ENCODE measurements at regions not wholly inside any gene's neighbourhood (a gene's known extent, or its start where the extent isn't known, plus 50 kb on each side); places are given as distances from the start of the nearest gene placed in this dataset.

DNA sequence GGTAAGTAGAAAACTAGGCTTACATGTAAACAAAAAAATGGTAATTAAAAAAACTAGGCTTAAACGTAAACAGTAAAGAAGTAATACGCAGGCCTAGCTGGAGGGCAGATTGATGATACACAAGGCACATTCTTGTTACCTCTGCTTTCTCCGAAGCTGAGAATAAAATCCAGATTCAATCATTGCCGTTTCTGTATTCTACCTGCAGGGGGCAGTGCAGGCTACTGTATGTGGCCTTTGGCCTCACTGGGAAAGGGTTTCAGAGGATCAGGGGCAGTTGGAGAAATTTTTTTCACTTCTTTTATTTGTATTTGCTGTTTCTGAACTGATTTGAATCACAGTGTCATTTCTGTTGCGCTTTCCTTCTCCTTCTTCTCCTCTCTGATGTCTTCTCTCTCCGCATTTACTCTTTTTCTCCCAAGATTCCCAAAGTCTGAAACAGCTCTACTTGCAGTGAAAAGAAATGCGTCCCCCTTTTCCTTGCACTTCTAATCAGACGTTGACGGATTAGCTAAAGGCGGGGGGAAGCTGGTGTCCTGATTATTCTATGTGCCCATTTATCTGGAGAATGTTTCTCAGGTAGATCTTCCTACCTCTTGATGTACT lies 67.1 kb upstream of the MCTP2 start:
- TF ChIP-seq, protein P1, sequence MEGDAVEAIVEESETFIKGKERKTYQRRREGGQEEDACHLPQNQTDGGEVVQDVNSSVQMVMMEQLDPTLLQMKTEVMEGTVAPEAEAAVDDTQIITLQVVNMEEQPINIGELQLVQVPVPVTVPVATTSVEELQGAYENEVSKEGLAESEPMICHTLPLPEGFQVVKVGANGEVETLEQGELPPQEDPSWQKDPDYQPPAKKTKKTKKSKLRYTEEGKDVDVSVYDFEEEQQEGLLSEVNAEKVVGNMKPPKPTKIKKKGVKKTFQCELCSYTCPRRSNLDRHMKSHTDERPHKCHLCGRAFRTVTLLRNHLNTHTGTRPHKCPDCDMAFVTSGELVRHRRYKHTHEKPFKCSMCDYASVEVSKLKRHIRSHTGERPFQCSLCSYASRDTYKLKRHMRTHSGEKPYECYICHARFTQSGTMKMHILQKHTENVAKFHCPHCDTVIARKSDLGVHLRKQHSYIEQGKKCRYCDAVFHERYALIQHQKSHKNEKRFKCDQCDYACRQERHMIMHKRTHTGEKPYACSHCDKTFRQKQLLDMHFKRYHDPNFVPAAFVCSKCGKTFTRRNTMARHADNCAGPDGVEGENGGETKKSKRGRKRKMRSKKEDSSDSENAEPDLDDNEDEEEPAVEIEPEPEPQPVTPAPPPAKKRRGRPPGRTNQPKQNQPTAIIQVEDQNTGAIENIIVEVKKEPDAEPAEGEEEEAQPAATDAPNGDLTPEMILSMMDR (IDR thresholded peaks at IDR 0.05): peak; percentile 98
- no peak overlapping the region for H3K4me3 Mint-ChIP-seq
- peaks cover 4% of the 10 kb centered on the region for H3K27me3 Mint-ChIP-seq
- peak; percentile 72 for ATAC-seq
- peaks cover 4% of the 10 kb centered on the region for H3K9me3 Mint-ChIP-seq
- CTCF ChIA-PET: interaction anchor here (0.6 to 10.4 kb wide), 57 partner anchors 10 to 1134 kb away, joined by 3 to 325 read pairs (median 4); partner anchors contain the start of gene MCTP2
- H3K36me3 Mint-ChIP-seq (ENCODE audit: low read depth): no peaks in the 10 kb centered on the region
- no peak overlapping the region for H3K27ac Mint-ChIP-seq
- intact Hi-C loops (cut with micrococcal nuclease): loop anchor here (1.0 to 5.0 kb wide), 2 partner anchors 68 to 160 kb away; partner anchors contain the start of gene MCTP2
- H3K4me1 Mint-ChIP-seq (ENCODE audit: low read depth): no peaks in the 10 kb centered on the region
- peak; percentile 74 for DNase-seq
- POLR2A ChIA-PET: interaction anchor here (0.8 to 1.0 kb wide), 2 partner anchors 157 to 159 kb away, joined by 3 to 4 read pairs; no protein-coding TSS in a partner anchor

DNA sequence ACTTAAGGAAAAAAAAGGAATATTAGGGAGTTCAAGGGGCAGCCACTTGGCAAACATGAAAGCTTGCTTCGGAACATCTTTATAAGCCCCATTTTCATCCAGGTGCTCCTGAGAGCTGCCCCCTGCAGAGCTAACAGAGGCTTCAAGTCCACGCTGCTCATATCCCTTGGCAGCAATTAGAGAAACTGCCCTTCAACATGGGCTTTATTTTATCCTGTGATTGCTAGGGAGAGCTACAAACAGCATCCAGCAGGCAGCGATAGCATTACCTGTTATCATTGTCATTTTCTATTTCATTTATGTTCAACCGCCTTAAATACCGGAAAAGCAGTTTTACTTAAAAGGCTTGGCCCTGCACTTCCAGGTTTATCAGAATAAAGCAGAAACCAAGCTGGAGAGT lies 68.4 kb upstream of the MCTP2 start:
- TF ChIP-seq, protein P1 (IDR thresholded peaks at IDR 0.05): no peak
- CTCF ChIA-PET: interaction anchor here (0.8 to 10.4 kb wide), 15 partner anchors 9 to 1132 kb away, joined by 3 to 325 read pairs (median 5); partner anchors contain the start of gene MCTP2
- intact Hi-C loops (cut with micrococcal nuclease): loop anchor here (5.0 kb wide), 1 partner anchor 69 kb away; the partner anchor contains the start of gene MCTP2
- no peaks in the 10 kb centered on the region for H3K36me3 Mint-ChIP-seq (ENCODE audit: low read depth)
- ATAC-seq (no peak), DNase-seq (no peak)
- no peaks in the 10 kb centered on the region for H3K4me1 Mint-ChIP-seq (ENCODE audit: low read depth)
- no peak overlapping the region for H3K4me3 Mint-ChIP-seq
- H3K27ac Mint-ChIP-seq: no peak overlapping the region
- peaks cover 4% of the 10 kb centered on the region for H3K9me3 Mint-ChIP-seq
- POLR2A ChIA-PET: no interaction called here
- H3K27me3 Mint-ChIP-seq: peaks cover 4% of the 10 kb centered on the region

DNA sequence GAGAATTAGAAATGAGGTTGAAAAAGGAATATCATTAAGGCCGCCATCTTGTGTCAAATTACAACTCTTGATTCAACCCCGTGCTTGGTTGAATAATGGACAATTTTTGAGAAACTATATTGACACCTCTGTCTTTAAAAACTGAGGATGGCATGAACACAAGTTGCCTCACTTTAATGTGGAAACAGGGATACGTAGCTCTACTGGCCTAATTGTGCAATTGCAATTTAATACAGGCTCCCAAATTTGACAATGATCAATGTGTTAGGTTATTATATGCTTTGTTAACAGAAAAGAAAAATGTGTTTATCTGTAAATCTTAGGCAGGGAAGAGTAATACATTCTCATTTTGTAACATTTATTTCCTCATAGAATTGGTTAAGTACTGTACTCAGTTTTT lies 77.1 kb upstream of the MCTP2 start:
- H3K4me1 Mint-ChIP-seq (ENCODE audit: low read depth): no peaks in the 10 kb centered on the region
- TF ChIP-seq, protein P1 (IDR thresholded peaks at IDR 0.05): no peak
- no peak for ATAC-seq
- H3K4me3 Mint-ChIP-seq: no peak overlapping the region
- no peaks in the 10 kb centered on the region for H3K36me3 Mint-ChIP-seq (ENCODE audit: low read depth)
- intact Hi-C loops (cut with micrococcal nuclease): no loop called here
- DNase-seq: no peak
- H3K27ac Mint-ChIP-seq: no peak overlapping the region
- H3K9me3 Mint-ChIP-seq: no peaks in the 10 kb centered on the region
- ChIA-PET POLR2A (no interaction called here), CTCF (interaction anchor here (0.8 to 3.9 kb wide), 5 partner anchors 9 to 186 kb away, joined by 3 to 31 read pairs (median 4); no protein-coding TSS in a partner anchor)
- H3K27me3 Mint-ChIP-seq: peaks cover 18% of the 10 kb centered on the region

DNA sequence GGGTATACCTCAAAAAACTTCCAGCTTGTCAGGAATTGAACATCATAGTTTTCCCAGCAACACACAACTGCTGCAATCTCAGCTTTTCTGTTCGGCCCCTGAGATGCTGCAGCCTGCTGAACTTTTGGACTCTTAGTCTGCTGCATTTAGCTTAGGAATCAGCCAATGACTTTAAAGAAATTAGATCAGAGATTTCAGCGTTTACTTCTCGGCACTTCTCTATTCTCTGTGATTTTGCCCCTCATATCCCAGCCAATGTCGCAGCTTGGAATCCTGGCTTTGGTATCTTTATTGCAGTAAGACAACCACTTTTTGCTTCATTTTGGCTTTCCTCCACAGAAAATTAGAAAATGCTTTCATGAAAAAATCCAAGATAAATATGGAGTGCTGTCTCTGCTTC lies 86.3 kb upstream of the MCTP2 start:
- Mint-ChIP-seq H3K36me3 (ENCODE audit: low read depth) (no peaks in the 10 kb centered on the region), H3K9me3 (peaks cover 6% of the 10 kb centered on the region), H3K27ac (no peak overlapping the region), H3K4me1 (ENCODE audit: low read depth) (no peaks in the 10 kb centered on the region), H3K4me3 (no peak overlapping the region), H3K27me3 (peaks cover 13% of the 10 kb centered on the region)
- intact Hi-C loops (cut with micrococcal nuclease): no loop called here
- ATAC-seq (no peak), DNase-seq (no peak)
- ChIA-PET POLR2A (no interaction called here), CTCF (interaction anchor here (1.5 kb wide), 2 partner anchors 10 to 20 kb away, joined by 3 to 4 read pairs; no protein-coding TSS in a partner anchor)
- TF ChIP-seq, protein P1 (IDR thresholded peaks at IDR 0.05): no peak

DNA sequence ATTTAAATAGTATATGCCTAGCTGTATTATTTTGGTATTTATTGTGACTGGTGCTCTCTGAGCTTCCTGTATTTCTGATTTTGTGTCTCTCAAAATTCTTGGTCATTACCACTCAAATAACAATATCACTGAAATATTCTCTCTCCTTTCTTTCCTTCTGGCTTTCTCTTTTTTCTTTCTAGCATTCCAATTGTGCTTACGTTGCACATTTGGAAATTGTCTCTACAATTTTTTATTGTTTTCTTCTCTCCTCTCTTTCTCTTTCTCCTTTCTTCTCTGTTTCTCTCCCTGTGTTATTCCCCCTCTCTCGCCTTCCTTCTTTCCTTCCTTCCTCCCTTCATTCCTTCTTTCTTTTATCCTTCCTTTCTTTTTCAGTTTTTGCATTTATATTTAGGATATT lies 89.6 kb upstream of the MCTP2 start:
- POLR2A ChIA-PET: no interaction called here
- CTCF ChIA-PET: interaction anchor here (0.9 to 1.9 kb wide), 3 partner anchors 22 to 183 kb away, joined by 3 to 7 read pairs (median 3); no protein-coding TSS in a partner anchor
- H3K4me1 Mint-ChIP-seq (ENCODE audit: low read depth): no peaks in the 10 kb centered on the region

More for the DNA sequence above, 89.6 kb upstream of the MCTP2 start:
- no peak for DNase-seq
- H3K27ac Mint-ChIP-seq: no peak overlapping the region
- no peaks in the 10 kb centered on the region for H3K36me3 Mint-ChIP-seq (ENCODE audit: low read depth)
- peaks cover 16% of the 10 kb centered on the region for H3K27me3 Mint-ChIP-seq
- H3K4me3 Mint-ChIP-seq: no peak overlapping the region
- TF ChIP-seq, protein P1 (IDR thresholded peaks at IDR 0.05): no peak
- intact Hi-C loops (cut with micrococcal nuclease): no loop called here
- peaks cover 6% of the 10 kb centered on the region for H3K9me3 Mint-ChIP-seq
- ATAC-seq: no peak
